ENCODE measurements at regions not wholly inside any gene's neighbourhood (a gene's known extent, or its start where the extent isn't known, plus 50 kb on each side); places are given as distances from the start of the nearest gene placed in this dataset.

GRCh38 chr11:97871816-97872215, 1148.9 kb upstream of the CNTN5 start:
- DNase-seq, result no peak
- no peaks in the 10 kb centered on the region; the same call in 1 of the 2 replicates for H3K27me3 Mint-ChIP-seq (ENCODE audit: insufficient read depth)
- no peaks in the 10 kb centered on the region; the same call in 1 of the 2 replicates for H3K4me1 Mint-ChIP-seq (ENCODE audit: low read depth)
- H3K27ac Mint-ChIP-seq, result no peak overlapping the region
- TF ChIP-seq, protein P1, sequence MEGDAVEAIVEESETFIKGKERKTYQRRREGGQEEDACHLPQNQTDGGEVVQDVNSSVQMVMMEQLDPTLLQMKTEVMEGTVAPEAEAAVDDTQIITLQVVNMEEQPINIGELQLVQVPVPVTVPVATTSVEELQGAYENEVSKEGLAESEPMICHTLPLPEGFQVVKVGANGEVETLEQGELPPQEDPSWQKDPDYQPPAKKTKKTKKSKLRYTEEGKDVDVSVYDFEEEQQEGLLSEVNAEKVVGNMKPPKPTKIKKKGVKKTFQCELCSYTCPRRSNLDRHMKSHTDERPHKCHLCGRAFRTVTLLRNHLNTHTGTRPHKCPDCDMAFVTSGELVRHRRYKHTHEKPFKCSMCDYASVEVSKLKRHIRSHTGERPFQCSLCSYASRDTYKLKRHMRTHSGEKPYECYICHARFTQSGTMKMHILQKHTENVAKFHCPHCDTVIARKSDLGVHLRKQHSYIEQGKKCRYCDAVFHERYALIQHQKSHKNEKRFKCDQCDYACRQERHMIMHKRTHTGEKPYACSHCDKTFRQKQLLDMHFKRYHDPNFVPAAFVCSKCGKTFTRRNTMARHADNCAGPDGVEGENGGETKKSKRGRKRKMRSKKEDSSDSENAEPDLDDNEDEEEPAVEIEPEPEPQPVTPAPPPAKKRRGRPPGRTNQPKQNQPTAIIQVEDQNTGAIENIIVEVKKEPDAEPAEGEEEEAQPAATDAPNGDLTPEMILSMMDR (IDR thresholded peaks at IDR 0.05), result no peak
- peaks cover 4% of the 10 kb centered on the region; the same call in 1 of the 2 replicates for H3K36me3 Mint-ChIP-seq (ENCODE audit: low read depth)
- H3K9me3 Mint-ChIP-seq, result peaks cover 9% of the 10 kb centered on the region
- H3K4me3 Mint-ChIP-seq, result no peak overlapping the region

GRCh38 chr11:97880209-97880608, 1140.5 kb upstream of the CNTN5 start:
- no peaks in the 10 kb centered on the region; the same call in 1 of the 2 replicates for H3K36me3 Mint-ChIP-seq (ENCODE audit: low read depth)
- TF ChIP-seq, protein P1 (IDR thresholded peaks at IDR 0.05), result no peak
- no peak overlapping the region for H3K4me3 Mint-ChIP-seq
- H3K27ac Mint-ChIP-seq, result no peak overlapping the region
- H3K27me3 Mint-ChIP-seq (ENCODE audit: insufficient read depth), result no peaks in the 10 kb centered on the region; the same call in none of the 2 replicates
- DNase-seq, result no peak
- peaks cover 18% of the 10 kb centered on the region for H3K4me1 Mint-ChIP-seq (ENCODE audit: low read depth)
- H3K9me3 Mint-ChIP-seq, result no peaks in the 10 kb centered on the region; the same call in 1 of the 2 replicates

DNA sequence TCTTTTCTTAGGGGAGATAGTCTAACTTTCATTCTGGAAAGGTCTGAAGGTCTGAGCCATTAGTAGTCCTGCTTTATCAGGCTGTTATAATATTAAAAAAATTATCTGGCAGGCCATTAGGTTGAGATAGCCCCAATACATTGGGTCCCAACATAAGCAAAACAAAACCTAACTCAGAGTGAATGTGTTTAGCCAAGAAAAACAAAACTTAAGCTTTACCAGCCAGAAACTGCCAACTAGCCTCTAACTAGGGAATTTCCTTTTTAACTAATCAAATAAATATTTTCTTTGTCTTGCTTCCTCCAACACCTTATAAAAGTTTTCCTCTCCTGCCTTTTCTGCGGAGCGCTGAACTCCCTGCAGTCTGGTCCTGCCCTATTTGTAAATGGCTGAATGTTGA, 1137.7 kb upstream of the CNTN5 start:
- DNase-seq, result no peak
- Mint-ChIP-seq H3K36me3 (ENCODE audit: low read depth) (no peaks in the 10 kb centered on the region; the same call in 1 of the 2 replicates), H3K4me3 (no peak overlapping the region), H3K9me3 (no peaks in the 10 kb centered on the region; the same call in 1 of the 2 replicates), H3K27ac (no peak overlapping the region), H3K27me3 (ENCODE audit: insufficient read depth) (no peaks in the 10 kb centered on the region; the same call in 1 of the 2 replicates), H3K4me1 (ENCODE audit: low read depth) (peaks cover 17% of the 10 kb centered on the region)
- TF ChIP-seq, protein P1 (IDR thresholded peaks at IDR 0.05), result no peak

GRCh38 chr11:97888641-97889040, 1132.1 kb upstream of the CNTN5 start:
- Mint-ChIP-seq H3K36me3 (ENCODE audit: low read depth) (no peaks in the 10 kb centered on the region), H3K4me1 (ENCODE audit: low read depth) (peaks cover 12% of the 10 kb centered on the region), H3K9me3 (no peaks in the 10 kb centered on the region), H3K27me3 (ENCODE audit: insufficient read depth) (no peaks in the 10 kb centered on the region), H3K27ac (no peak overlapping the region), H3K4me3 (no peak overlapping the region)
- TF ChIP-seq, protein P1 (IDR thresholded peaks at IDR 0.05), result no peak
- no peak for DNase-seq

- Mint-ChIP-seq H3K27me3 (ENCODE audit: insufficient read depth) (no peaks in the 10 kb centered on the region), H3K4me1 (ENCODE audit: low read depth) (peaks cover 12% of the 10 kb centered on the region), H3K27ac (no peak overlapping the region), H3K4me3 (no peak overlapping the region), H3K36me3 (ENCODE audit: low read depth) (no peaks in the 10 kb centered on the region), H3K9me3 (no peaks in the 10 kb centered on the region)
- TF ChIP-seq, protein P1 (IDR thresholded peaks at IDR 0.05), result no peak
- no peak for DNase-seq
Measured at GRCh38 chr11:97890466-97890865, 1130.3 kb upstream of the CNTN5 start.

- H3K27ac Mint-ChIP-seq, result no peak overlapping the region
- no peaks in the 10 kb centered on the region for H3K9me3 Mint-ChIP-seq
- no peaks in the 10 kb centered on the region for H3K27me3 Mint-ChIP-seq (ENCODE audit: insufficient read depth)
- no peak for DNase-seq
- peaks cover 3% of the 10 kb centered on the region; the same call in 1 of the 2 replicates for H3K4me1 Mint-ChIP-seq (ENCODE audit: low read depth)
- TF ChIP-seq, protein P1 (IDR thresholded peaks at IDR 0.05), result no peak
- H3K4me3 Mint-ChIP-seq, result no peak overlapping the region
- no peaks in the 10 kb centered on the region for H3K36me3 Mint-ChIP-seq (ENCODE audit: low read depth)
Measured at GRCh38 chr11:97893612-97894011, 1127.1 kb upstream of the CNTN5 start.
